ENCODE measurements at regions not wholly inside any gene's neighbourhood (a gene's known extent, or its start where the extent isn't known, plus 50 kb on each side); places are given as distances from the start of the nearest gene placed in this dataset.

- H3K4me1 ChIP-seq (ENCODE audit: control insufficient read depth, extremely low read depth, insufficient read depth, low read length): no peaks in the 10 kb centered on the region
Observed at GRCh38 chr4:133775881-133776280, 425.7 kb downstream of the PABPC4L start.

GRCh38 chr4:133775469-133775868 lies 426.1 kb downstream of the PABPC4L start:
- FAIRE-seq (no peak), DNase-seq (ENCODE audit: low read depth, low spot score) (no peak)
- no TSS peak for BruUV-seq (replicated peaks)
- no peaks in the 10 kb centered on the region for H3K9me1 ChIP-seq (replicated peaks; ENCODE audit: control insufficient read depth, extremely low read depth, insufficient read depth, low read length)
- H3K9me3 ChIP-seq (replicated peaks; ENCODE audit: control insufficient read depth, insufficient read depth, low read length): no peaks in the 10 kb centered on the region
- no peak overlapping the region for H3K4me2 ChIP-seq (ENCODE audit: insufficient read depth, low read length)
- H4K20me1 ChIP-seq (replicated peaks; ENCODE audit: control insufficient read depth, extremely low read depth, insufficient read depth, low read length): no peaks in the 10 kb centered on the region
- ChIA-PET CTCF (no interaction called here), POLR2A (no interaction called here)
- no peak overlapping the region for H3K27ac ChIP-seq (ENCODE audit: insufficient read depth, low read depth, low read length)
- no peaks in the 10 kb centered on the region for H3K27me3 ChIP-seq (ENCODE audit: control insufficient read depth in 2 of 2, insufficient read depth in 2 of 2, low read length in 2 of 2)
- dilution Hi-C loops (cut with MboI; ENCODE audit: extremely low pct_ligation_motif_present, low sequenced_read_pairs) (no loop called here), intact Hi-C loops (cut with micrococcal nuclease) (no loop called here)
- H3K79me2 ChIP-seq (ENCODE audit: control insufficient read depth, insufficient read depth, low read length): no peaks in the 10 kb centered on the region
- no peak overlapping the region for H3K4me3 ChIP-seq (replicated peaks in 1 of 3; ENCODE audit: insufficient read depth in 1 of 3, low read depth in 1 of 3, low read length in 3 of 3)
- H3K9ac ChIP-seq (replicated peaks; ENCODE audit: extremely low read depth, insufficient read depth, low read length): no peak overlapping the region
- H3K4me1 ChIP-seq (ENCODE audit: control insufficient read depth, extremely low read depth, insufficient read depth, low read length): no peaks in the 10 kb centered on the region
- TF ChIP-seq EZH2 (IDR thresholded peaks at IDR 0.05; ENCODE audit: borderline replicate concordance, low read depth, low read length, severe bottlenecking) (no peak), GATA2 (IDR thresholded peaks at IDR 0.05; ENCODE audit: insufficient read depth, insufficient read length, low read depth, low read length) (no peak), MAX (IDR thresholded peaks at IDR 0.05; ENCODE audit: insufficient read depth, insufficient read length) (no peak), POLR2AphosphoS5 (IDR thresholded peaks at IDR 0.05; ENCODE audit: insufficient read depth, low read depth, low read length) (no peak), CTCF (IDR thresholded peaks at IDR 0.05; ENCODE audit: extremely low read depth in 1 of 2, insufficient read depth in 1 of 2, low read depth in 1 of 2, low read length in 2 of 2) (no peak), POLR2A (IDR thresholded peaks at IDR 0.05; ENCODE audit: low read depth, low read length) (no peak)
- no peaks in the 10 kb centered on the region for H3K36me3 ChIP-seq (ENCODE audit: control insufficient read depth in 2 of 2, extremely low read depth in 1 of 2, insufficient read depth in 2 of 2, low read length in 2 of 2)
- H2AFZ ChIP-seq (ENCODE audit: low read depth, low read length): no peak overlapping the region

More at GRCh38 chr4:133775881-133776280, 425.7 kb downstream of the PABPC4L start:
- Histone ChIP-seq H3K4me2 (ENCODE audit: insufficient read depth, low read length) (no peak overlapping the region), H3K9ac (replicated peaks; ENCODE audit: extremely low read depth, insufficient read depth, low read length) (no peak overlapping the region), H4K20me1 (replicated peaks; ENCODE audit: control insufficient read depth, extremely low read depth, insufficient read depth, low read length) (no peaks in the 10 kb centered on the region), H3K27ac (ENCODE audit: insufficient read depth, low read depth, low read length) (no peak overlapping the region), H3K27me3 (ENCODE audit: control insufficient read depth in 2 of 2, insufficient read depth in 2 of 2, low read length in 2 of 2) (no peaks in the 10 kb centered on the region), H3K36me3 (ENCODE audit: control insufficient read depth in 2 of 2, extremely low read depth in 1 of 2, insufficient read depth in 2 of 2, low read length in 2 of 2) (no peaks in the 10 kb centered on the region), H3K79me2 (ENCODE audit: control insufficient read depth, insufficient read depth, low read length) (no peaks in the 10 kb centered on the region), H2AFZ (ENCODE audit: low read depth, low read length) (no peak overlapping the region), H3K9me1 (replicated peaks; ENCODE audit: control insufficient read depth, extremely low read depth, insufficient read depth, low read length) (no peaks in the 10 kb centered on the region), H3K4me3 (replicated peaks in 1 of 3; ENCODE audit: insufficient read depth in 1 of 3, low read depth in 1 of 3, low read length in 3 of 3) (no peak overlapping the region), H3K9me3 (replicated peaks; ENCODE audit: control insufficient read depth, insufficient read depth, low read length) (no peaks in the 10 kb centered on the region)
- no TSS peak for BruUV-seq (replicated peaks)
- dilution Hi-C loops (cut with MboI; ENCODE audit: extremely low pct_ligation_motif_present, low sequenced_read_pairs): no loop called here
- no peak for FAIRE-seq
- ChIA-PET POLR2A (no interaction called here), CTCF (no interaction called here)
- TF ChIP-seq GATA2 (IDR thresholded peaks at IDR 0.05; ENCODE audit: insufficient read depth, insufficient read length, low read depth, low read length) (no peak), MAX (IDR thresholded peaks at IDR 0.05; ENCODE audit: insufficient read depth, insufficient read length) (no peak), POLR2AphosphoS5 (IDR thresholded peaks at IDR 0.05; ENCODE audit: insufficient read depth, low read depth, low read length) (no peak), MYC (IDR thresholded peaks at IDR 0.05; ENCODE audit: low read depth, low read length) (no peak), POLR2A (IDR thresholded peaks at IDR 0.05; ENCODE audit: low read depth, low read length) (no peak), FOS (IDR thresholded peaks at IDR 0.05; ENCODE audit: borderline replicate concordance, insufficient read depth, low read length) (peak; percentile 21)
- intact Hi-C loops (cut with micrococcal nuclease): no loop called here
- DNase-seq (ENCODE audit: low read depth, low spot score): no peak
